ENCODE measurements at regions not wholly inside any gene's neighbourhood (a gene's known extent, or its start where the extent isn't known, plus 50 kb on each side); places are given as distances from the start of the nearest gene placed in this dataset.

DNA sequence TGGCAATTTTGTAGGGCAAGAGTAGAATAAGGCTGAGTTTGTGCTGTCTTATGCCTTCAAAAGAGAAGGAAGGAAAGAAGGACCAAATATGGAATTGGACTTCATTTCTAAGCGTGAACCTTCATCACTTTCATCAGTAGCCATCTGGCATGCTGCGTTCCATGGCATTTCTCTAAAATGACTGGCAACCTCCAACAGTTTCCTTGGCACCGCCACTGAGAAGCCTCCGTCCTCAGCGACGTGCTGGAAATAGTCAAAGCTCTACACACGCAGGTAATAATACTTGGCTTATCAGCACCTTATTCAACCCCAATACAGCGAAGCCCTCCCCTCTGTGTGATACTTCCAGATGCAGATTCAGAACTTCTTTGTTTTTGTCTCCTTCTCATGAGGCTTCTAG is 169.7 kb upstream of the CD180 start:
- POLR2A ChIA-PET: no interaction called here
- Mint-ChIP-seq H3K9me3 (no peaks in the 10 kb centered on the region), H3K27ac (no peak overlapping the region), H3K36me3 (no peaks in the 10 kb centered on the region), H3K27me3 (peaks cover 0 to 7% (median 0%) of the 10 kb centered on the region in 5 donors), H3K4me3 (no peak overlapping the region), H3K4me1 (no peaks in the 10 kb centered on the region)
- DNase-seq: no peak
- no peak for ATAC-seq

DNA sequence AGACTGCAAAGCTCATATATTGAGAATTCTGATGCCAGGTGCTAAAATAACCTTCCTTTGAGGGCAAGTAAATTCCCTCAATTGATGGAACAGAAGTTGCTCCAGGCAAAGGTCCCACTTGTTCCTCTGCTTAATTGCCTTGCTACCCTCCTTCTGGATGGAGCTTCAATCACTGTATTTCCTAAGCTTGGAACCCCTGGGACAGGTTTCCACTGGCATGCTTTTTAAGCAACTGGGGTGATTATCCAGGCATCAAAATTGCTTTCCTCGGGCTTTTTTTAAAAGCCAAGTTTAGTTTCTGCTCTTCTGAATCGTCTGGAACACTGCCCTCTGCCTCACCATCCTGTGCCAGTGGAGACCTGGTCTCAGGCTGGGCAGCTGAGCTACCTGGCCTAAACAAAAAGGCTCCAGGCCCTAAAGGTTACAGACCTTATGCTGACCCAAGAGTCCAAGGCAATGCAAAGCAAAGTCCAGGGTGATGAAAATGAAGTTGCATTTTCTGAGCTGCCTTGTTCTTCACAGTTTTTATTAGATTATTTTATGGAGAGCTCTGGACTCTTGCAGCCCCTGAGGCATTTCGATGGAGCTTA is 167.9 kb upstream of the CD180 start:
- POLR2A ChIA-PET: no interaction called here
- Mint-ChIP-seq H3K4me3 (no peak overlapping the region), H3K9me3 (no peaks in the 10 kb centered on the region), H3K27ac (no peak overlapping the region), H3K4me1 (peaks cover 4 to 11% (median 10%) of the 10 kb centered on the region in 4 donors), H3K36me3 (no peaks in the 10 kb centered on the region), H3K27me3 (peaks cover 0 to 7% (median 0%) of the 10 kb centered on the region in 5 donors)
- DNase-seq (no peak), ATAC-seq (no peak)

DNA sequence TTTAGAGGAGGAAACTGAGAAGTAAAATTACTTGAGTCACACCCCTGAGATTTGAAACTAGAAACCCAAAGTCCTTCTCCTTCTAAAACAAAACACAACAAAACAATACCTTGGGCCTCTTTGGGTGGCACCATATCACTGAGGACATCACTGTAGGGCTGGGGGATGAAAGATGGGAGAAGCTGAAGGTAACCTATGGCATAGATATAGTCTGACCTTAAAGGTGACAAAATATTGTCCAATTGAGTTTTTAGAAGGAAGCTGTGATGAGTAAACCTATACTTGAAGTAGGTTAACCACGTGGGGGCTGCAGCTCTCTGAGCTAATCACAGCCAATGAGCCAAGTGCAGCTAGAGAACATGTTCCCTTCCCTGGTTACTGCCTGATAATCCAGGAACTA is 167.4 kb upstream of the CD180 start:
- H3K36me3 Mint-ChIP-seq: no peaks in the 10 kb centered on the region
- POLR2A ChIA-PET: no interaction called here
- no peak overlapping the region for H3K4me3 Mint-ChIP-seq
- H3K4me1 Mint-ChIP-seq: peaks cover 4 to 11% (median 10%) of the 10 kb centered on the region in 4 donors
- H3K27ac Mint-ChIP-seq: no peak overlapping the region
- no peak for DNase-seq
- ATAC-seq: no peak
- peaks cover 0 to 7% (median 0%) of the 10 kb centered on the region in 5 donors for H3K27me3 Mint-ChIP-seq
- H3K9me3 Mint-ChIP-seq: no peaks in the 10 kb centered on the region

GRCh38 chr5:67363180-67363709 is 166.6 kb upstream of the CD180 start:
- H3K4me3 Mint-ChIP-seq: no peak overlapping the region
- ATAC-seq: no peak
- peaks cover 4 to 11% (median 10%) of the 10 kb centered on the region in 4 donors for H3K4me1 Mint-ChIP-seq
- POLR2A ChIA-PET: no interaction called here
- H3K27ac Mint-ChIP-seq: no peak overlapping the region
- peaks cover 0 to 7% (median 0%) of the 10 kb centered on the region in 5 donors for H3K27me3 Mint-ChIP-seq
- no peaks in the 10 kb centered on the region for H3K36me3 Mint-ChIP-seq
- no peak for DNase-seq
- H3K9me3 Mint-ChIP-seq: no peaks in the 10 kb centered on the region

- H3K4me1 Mint-ChIP-seq: peaks cover 4 to 11% (median 10%) of the 10 kb centered on the region in 4 donors
- ATAC-seq (no peak), DNase-seq (no peak)
- no peaks in the 10 kb centered on the region for H3K36me3 Mint-ChIP-seq
- H3K27me3 Mint-ChIP-seq: peaks cover 0 to 7% (median 0%) of the 10 kb centered on the region in 5 donors
- no peak overlapping the region for H3K4me3 Mint-ChIP-seq
- no peak overlapping the region for H3K27ac Mint-ChIP-seq
- H3K9me3 Mint-ChIP-seq: no peaks in the 10 kb centered on the region
- POLR2A ChIA-PET: no interaction called here
These were observed 165.5 kb upstream of the CD180 start for GRCh38 chr5:67361932-67362729.

DNA sequence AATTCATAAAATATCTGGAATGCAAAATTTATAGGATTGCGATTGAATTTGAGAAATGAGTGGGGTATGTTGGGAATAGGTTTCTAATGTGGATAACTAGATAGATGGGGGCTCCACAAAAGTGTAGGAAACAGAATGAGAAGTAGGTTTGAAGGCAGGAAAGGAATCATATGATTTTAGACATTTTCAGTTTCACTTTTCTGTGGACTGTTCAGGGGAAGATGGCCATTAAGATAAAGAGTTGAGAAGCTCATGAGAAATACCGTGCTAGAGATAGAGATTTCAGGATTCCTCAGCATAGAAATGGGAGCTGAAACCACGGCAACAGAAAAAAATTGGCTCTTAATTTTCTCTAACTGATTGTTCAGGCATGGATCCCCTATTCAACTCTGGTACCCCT is 163.4 kb upstream of the CD180 start:
- POLR2A ChIA-PET: no interaction called here
- DNase-seq: no peak
- H3K27me3 Mint-ChIP-seq: peaks cover 0 to 6% (median 0%) of the 10 kb centered on the region in 5 donors
- no peaks in the 10 kb centered on the region for H3K9me3 Mint-ChIP-seq
- H3K4me3 Mint-ChIP-seq: peak overlapping the region in 8 of 10 donors; percentile 2 to 53 (median 21)
- ATAC-seq: no peak
- H3K4me1 Mint-ChIP-seq: peaks cover 4 to 11% (median 10%) of the 10 kb centered on the region in 4 donors
- H3K27ac Mint-ChIP-seq: peak overlapping the region in 2 of 10 donors; percentile 2 to 36
- H3K36me3 Mint-ChIP-seq: no peaks in the 10 kb centered on the region

- Mint-ChIP-seq H3K4me1 (peaks cover 4 to 14% (median 10%) of the 10 kb centered on the region in 4 donors), H3K27ac (no peak overlapping the region), H3K36me3 (no peaks in the 10 kb centered on the region), H3K9me3 (no peaks in the 10 kb centered on the region), H3K4me3 (no peak overlapping the region), H3K27me3 (peaks cover 0 to 6% (median 2%) of the 10 kb centered on the region in 5 donors)
- DNase-seq: no peak
- ATAC-seq: no peak
- POLR2A ChIA-PET: no interaction called here
These were observed 161.6 kb upstream of the CD180 start for GRCh38 chr5:67358186-67358585.

GRCh38 chr5:67355120-67355713 is 158.6 kb upstream of the CD180 start:
- DNase-seq: no peak
- H3K27ac Mint-ChIP-seq: no peak overlapping the region
- no peaks in the 10 kb centered on the region for H3K36me3 Mint-ChIP-seq
- H3K27me3 Mint-ChIP-seq: peaks cover 0 to 6% (median 2%) of the 10 kb centered on the region in 5 donors
- no peak for ATAC-seq
- H3K4me1 Mint-ChIP-seq: peaks cover 11 to 25% (median 25%) of the 10 kb centered on the region in 4 donors
- POLR2A ChIA-PET: no interaction called here
- H3K9me3 Mint-ChIP-seq: no peaks in the 10 kb centered on the region
- no peak overlapping the region for H3K4me3 Mint-ChIP-seq

DNA sequence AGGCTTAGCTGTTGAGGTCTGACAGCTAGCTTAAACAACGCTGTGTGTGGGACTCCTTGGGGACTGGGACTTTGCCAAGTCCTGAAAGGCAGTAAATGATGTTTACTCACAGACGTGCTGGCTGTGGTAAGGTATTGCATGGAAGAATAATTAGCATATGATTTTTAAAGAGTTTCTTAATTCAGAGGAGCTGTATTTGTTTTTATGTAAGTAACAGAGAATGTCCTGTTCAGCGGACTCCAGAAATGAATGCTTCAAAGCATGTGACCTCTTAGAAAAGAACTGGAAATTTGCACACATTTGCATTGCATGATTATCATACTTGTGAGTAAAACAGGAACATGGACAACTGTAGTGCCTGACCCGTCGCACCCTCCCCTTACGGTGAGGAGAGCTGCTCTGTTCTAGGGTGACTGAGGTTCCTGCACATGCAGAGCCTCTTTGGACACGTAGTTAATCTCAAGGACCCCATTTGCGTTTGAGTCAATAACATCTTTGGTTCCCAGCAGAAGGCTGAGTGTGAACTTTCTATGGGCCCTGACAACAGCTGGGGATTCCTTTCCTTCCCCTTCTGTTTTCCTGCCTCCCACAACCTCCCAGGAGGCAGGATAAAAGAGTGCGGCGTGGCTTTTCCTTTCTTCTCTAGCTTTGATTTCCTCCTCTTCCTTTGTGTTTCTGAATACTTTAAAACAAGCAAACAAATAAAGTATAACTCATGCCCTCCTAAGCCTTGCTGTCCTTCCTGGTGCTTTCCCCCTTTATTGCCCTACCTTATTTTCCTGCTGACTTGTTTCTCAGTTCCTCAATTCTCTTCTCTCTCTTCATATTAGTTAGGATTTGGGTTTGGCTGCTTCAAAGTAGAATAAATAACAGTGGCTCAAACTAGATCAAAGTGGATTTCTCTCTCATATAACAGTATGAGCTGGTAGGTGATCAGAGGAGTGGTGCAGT is 157.2 kb upstream of the CD180 start:
- no peak overlapping the region for H3K4me3 Mint-ChIP-seq
- ATAC-seq: no peak
- H3K27ac Mint-ChIP-seq: peak overlapping the region in 1 of 10 donors; percentile 11
- POLR2A ChIA-PET: no interaction called here
- H3K36me3 Mint-ChIP-seq: no peaks in the 10 kb centered on the region
- H3K27me3 Mint-ChIP-seq: peaks cover 0 to 6% (median 2%) of the 10 kb centered on the region in 5 donors
- H3K4me1 Mint-ChIP-seq: peaks cover 8 to 28% (median 25%) of the 10 kb centered on the region in 4 donors
- H3K9me3 Mint-ChIP-seq: no peaks in the 10 kb centered on the region
- no peak for DNase-seq

- Mint-ChIP-seq H3K36me3 (no peaks in the 10 kb centered on the region), H3K4me3 (peak overlapping the region; percentile 74 to 87 (median 80)), H3K27ac (peak overlapping the region; percentile 5 to 89 (median 66)), H3K27me3 (peaks cover 0 to 3% (median 0%) of the 10 kb centered on the region in 5 donors), H3K4me1 (peaks cover 8 to 28% (median 25%) of the 10 kb centered on the region in 4 donors), H3K9me3 (peaks cover 0 to 2% (median 0%) of the 10 kb centered on the region in 9 donors)
- peak; percentile 62 to 86 for ATAC-seq
- POLR2A ChIA-PET: no interaction called here
- peak in 6 of 10 donors; percentile 1 to 43 (median 26) for DNase-seq
These were observed 154.1 kb upstream of the CD180 start for GRCh38 chr5:67350618-67351201.

DNA sequence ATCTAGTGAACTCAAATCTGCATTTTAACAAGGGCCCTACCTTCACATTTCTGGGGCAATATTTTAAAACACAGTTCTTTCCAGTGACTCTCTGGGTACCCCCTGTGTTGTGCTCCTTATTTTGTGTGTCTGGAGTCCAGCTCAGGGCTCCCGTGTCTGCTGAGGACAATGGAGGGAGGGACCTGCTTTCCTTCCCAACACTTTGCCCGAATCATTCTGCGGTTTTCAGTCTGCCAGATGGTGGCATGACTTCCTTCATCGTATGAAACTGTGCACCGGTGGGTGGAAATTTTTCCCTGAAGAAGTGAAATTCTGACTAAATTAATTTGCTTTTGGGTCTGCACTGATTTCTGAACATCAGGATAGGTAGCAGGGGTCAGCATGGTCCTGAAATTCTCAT is 153.6 kb upstream of the CD180 start:
- Mint-ChIP-seq H3K4me3 (peak overlapping the region; percentile 74 to 87 (median 80)), H3K27ac (peak overlapping the region; percentile 5 to 89 (median 66)), H3K4me1 (peaks cover 8 to 28% (median 25%) of the 10 kb centered on the region in 4 donors), H3K36me3 (no peaks in the 10 kb centered on the region), H3K27me3 (peaks cover 0 to 3% (median 0%) of the 10 kb centered on the region in 5 donors), H3K9me3 (peaks cover 0 to 7% (median 0%) of the 10 kb centered on the region in 9 donors)
- peak in 1 of 2 donors; percentile 25 for ATAC-seq
- no peak for DNase-seq
- POLR2A ChIA-PET: no interaction called here

GRCh38 chr5:67347821-67348220 is 151.2 kb upstream of the CD180 start:
- peaks cover 0 to 4% (median 0%) of the 10 kb centered on the region in 5 donors for H3K27me3 Mint-ChIP-seq

More at GRCh38 chr5:67347821-67348220, 151.2 kb upstream of the CD180 start:
- ATAC-seq (no peak), DNase-seq (no peak)
- peaks cover 8 to 28% (median 23%) of the 10 kb centered on the region in 4 donors for H3K4me1 Mint-ChIP-seq
- POLR2A ChIA-PET: no interaction called here
- H3K4me3 Mint-ChIP-seq: no peak overlapping the region
- peaks cover 3 to 11% (median 5%) of the 10 kb centered on the region in 3 donors for H3K36me3 Mint-ChIP-seq
- H3K27ac Mint-ChIP-seq: no peak overlapping the region
- H3K9me3 Mint-ChIP-seq: peaks cover 2 to 26% (median 14%) of the 10 kb centered on the region in 9 donors
